ENCODE measurements at regions not wholly inside any gene's neighbourhood (a gene's known extent, or its start where the extent isn't known, plus 50 kb on each side); places are given as distances from the start of the nearest gene placed in this dataset.
"Not testable (repeated sequence)": the region's sequence is repeated elsewhere in the genome, so short reads cannot be mapped to it uniquely, and the experiment has no call there.

DNA sequence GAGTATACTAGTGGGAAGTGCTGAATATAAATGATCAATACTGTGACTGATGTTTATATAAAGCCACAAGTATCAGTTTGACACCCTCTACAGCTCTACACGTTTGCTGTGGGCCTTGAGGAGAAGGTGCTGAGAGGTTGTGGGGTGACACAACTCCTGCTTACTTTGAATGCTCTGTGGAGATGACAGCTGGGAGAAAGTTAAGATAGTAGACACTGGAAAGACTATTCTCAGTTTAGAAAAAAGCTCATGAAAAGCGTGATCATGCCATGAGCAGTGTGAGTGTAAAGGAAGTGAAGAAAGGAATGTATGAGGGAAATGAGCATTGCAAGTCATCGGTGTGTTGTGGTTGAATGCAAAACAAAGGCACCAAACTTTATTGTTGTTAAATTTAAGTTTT lies 215.8 kb downstream of the UTRN start:
- no peak for DNase-seq
- Histone ChIP-seq H3K36me3 (ENCODE audit: low read depth, low read length) (0 out of 2 replicates have a peak, but pooled peaks cover 1% of the 10 kb centered on the region), H2AFZ (ENCODE audit: low read length) (no peak overlapping the region), H3K4me3 (ENCODE audit: low read length) (no peak overlapping the region), H3K9me3 (ENCODE audit: low read length) (no peaks in the 10 kb centered on the region), H3F3A (ENCODE audit: low read length, unreplicated experiment) (no peaks in the 10 kb centered on the region), H4K20me1 (ENCODE audit: low read length) (no peaks in the 10 kb centered on the region), H3K4me2 (ENCODE audit: low read length) (no peak overlapping the region), H3K9me2 (replicated peaks; ENCODE audit: low read length) (no peaks in the 10 kb centered on the region), H3K4me1 (ENCODE audit: insufficient read depth, low read length) (no peaks in the 10 kb centered on the region), H3K9ac (ENCODE audit: low read length) (no peak overlapping the region), H3K79me2 (ENCODE audit: low read length) (no peaks in the 10 kb centered on the region), H3K27me3 (ENCODE audit: low read length) (no peaks in the 10 kb centered on the region), H3K27ac (ENCODE audit: low read length) (no peak overlapping the region)
- intact Hi-C loops (cut with micrococcal nuclease), result no loop called here
- no TSS peak for BruUV-seq (replicated peaks)
- ChIA-PET POLR2A (ENCODE audit: unreplicated experiment) (no interaction called here), CTCF (no interaction called here)
- TF ChIP-seq EZH2 (IDR thresholded peaks at IDR 0.05; ENCODE audit: low read length, unreplicated experiment), result no peak
- no peak for TF ChIP-seq EZH2phosphoT487 (IDR thresholded peaks at IDR 0.05; ENCODE audit: borderline replicate concordance, low read length)
- TF ChIP-seq, protein P1, sequence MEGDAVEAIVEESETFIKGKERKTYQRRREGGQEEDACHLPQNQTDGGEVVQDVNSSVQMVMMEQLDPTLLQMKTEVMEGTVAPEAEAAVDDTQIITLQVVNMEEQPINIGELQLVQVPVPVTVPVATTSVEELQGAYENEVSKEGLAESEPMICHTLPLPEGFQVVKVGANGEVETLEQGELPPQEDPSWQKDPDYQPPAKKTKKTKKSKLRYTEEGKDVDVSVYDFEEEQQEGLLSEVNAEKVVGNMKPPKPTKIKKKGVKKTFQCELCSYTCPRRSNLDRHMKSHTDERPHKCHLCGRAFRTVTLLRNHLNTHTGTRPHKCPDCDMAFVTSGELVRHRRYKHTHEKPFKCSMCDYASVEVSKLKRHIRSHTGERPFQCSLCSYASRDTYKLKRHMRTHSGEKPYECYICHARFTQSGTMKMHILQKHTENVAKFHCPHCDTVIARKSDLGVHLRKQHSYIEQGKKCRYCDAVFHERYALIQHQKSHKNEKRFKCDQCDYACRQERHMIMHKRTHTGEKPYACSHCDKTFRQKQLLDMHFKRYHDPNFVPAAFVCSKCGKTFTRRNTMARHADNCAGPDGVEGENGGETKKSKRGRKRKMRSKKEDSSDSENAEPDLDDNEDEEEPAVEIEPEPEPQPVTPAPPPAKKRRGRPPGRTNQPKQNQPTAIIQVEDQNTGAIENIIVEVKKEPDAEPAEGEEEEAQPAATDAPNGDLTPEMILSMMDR (conservative IDR thresholded peaks at IDR 0.05; ENCODE audit: low read depth, low read length), result no peak
- no peak for ATAC-seq

DNA sequence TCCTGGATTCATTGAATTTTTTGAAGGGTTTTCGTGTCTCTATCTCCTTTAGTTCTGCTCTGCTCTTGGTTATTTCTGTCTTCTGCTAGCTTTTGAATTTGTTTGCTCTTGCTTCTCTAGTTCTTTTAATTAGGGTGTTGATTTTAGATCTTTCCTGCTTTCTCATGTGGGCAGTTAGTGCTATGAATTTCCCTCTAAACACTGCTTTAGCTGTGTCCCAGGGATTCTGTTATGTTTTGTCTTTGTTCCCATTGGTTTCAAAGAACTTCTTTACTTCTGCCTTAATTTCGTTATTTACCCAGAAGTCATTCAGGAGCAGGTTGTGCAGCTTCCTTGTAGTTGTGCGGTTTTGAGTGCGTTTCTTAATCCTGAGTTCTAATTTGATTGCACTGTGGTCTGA lies 220.1 kb downstream of the UTRN start:
- intact Hi-C loops (cut with micrococcal nuclease); H4K20me1 ChIP-seq (ENCODE audit: low read length); H3K79me2 ChIP-seq (ENCODE audit: low read length); H3K9me3 ChIP-seq (ENCODE audit: low read length); H3K27me3 ChIP-seq (ENCODE audit: low read length); H3K4me3 ChIP-seq (ENCODE audit: low read length); H3K36me3 ChIP-seq (ENCODE audit: low read depth, low read length); BruUV-seq (replicated peaks); H2AFZ ChIP-seq (ENCODE audit: low read length); DNase-seq; H3K27ac ChIP-seq (ENCODE audit: low read length); ATAC-seq; CTCF ChIA-PET; H3K4me2 ChIP-seq (ENCODE audit: low read length); H3K9ac ChIP-seq (ENCODE audit: low read length); POLR2A ChIA-PET (ENCODE audit: unreplicated experiment); H3F3A ChIP-seq (ENCODE audit: low read length, unreplicated experiment); H3K9me2 ChIP-seq (replicated peaks; ENCODE audit: low read length); H3K4me1 ChIP-seq (ENCODE audit: insufficient read depth, low read length): not testable (repeated sequence)

DNA sequence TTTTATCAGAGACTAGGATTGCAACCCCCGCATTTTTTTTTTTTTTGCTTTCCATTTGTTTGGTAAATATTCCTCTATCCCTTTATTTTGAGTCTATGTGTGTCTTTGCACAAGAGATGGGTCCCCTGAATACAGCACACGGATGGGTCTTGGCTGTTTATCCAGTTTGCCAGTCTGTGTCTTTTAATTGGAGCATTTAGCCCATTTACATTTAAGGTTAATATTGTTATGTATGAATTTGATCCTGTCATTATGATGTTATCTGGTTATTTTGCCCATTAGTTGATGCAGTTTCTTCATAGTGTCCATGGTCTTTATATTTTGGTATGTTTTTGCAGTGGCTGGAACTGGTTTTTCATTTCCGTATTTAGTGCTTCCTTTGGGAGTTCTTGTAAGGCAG lies 220.9 kb downstream of the UTRN start:
- H3K9ac ChIP-seq (ENCODE audit: low read length); H3K4me1 ChIP-seq (ENCODE audit: insufficient read depth, low read length); CTCF ChIA-PET; DNase-seq; H3K79me2 ChIP-seq (ENCODE audit: low read length); BruUV-seq (replicated peaks); H3K4me3 ChIP-seq (ENCODE audit: low read length); H4K20me1 ChIP-seq (ENCODE audit: low read length); H3K27ac ChIP-seq (ENCODE audit: low read length); POLR2A ChIA-PET (ENCODE audit: unreplicated experiment); H3F3A ChIP-seq (ENCODE audit: low read length, unreplicated experiment); H2AFZ ChIP-seq (ENCODE audit: low read length); H3K9me3 ChIP-seq (ENCODE audit: low read length); H3K4me2 ChIP-seq (ENCODE audit: low read length); ATAC-seq; H3K9me2 ChIP-seq (replicated peaks; ENCODE audit: low read length); H3K36me3 ChIP-seq (ENCODE audit: low read depth, low read length); H3K27me3 ChIP-seq (ENCODE audit: low read length); intact Hi-C loops (cut with micrococcal nuclease): not testable (repeated sequence)

DNA sequence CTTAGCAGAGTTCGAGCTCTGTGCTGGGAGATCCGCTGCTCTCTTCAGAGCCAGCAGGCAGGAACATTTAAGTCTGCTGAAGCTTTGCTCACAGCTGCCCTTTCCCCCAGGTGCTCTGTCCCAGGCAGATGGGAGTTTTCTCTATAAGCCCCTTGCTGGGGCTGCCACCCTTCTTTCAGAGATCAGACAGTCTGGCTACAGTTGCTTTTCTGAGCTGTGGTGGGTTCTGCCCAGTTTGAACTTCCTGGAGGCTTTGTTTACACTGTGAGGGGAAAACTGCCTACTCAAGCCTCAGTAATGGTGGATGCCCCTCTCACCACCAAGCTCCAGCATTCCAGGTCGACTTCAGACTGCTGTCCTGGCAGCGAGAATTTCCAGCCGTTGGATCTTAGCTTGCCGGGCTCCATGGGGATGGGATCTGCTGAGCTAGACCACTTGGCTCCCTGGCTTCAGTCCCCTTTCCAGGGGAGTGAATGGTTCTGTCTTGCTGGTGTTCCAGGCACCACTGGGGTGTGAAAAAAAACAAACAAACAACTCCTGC lies 222.7 kb downstream of the UTRN start:
- H3K79me2 ChIP-seq (ENCODE audit: low read length); H2AFZ ChIP-seq (ENCODE audit: low read length); H3K4me2 ChIP-seq (ENCODE audit: low read length); intact Hi-C loops (cut with micrococcal nuclease); H3K4me3 ChIP-seq (ENCODE audit: low read length); ATAC-seq; H3F3A ChIP-seq (ENCODE audit: low read length, unreplicated experiment); H3K27me3 ChIP-seq (ENCODE audit: low read length); H3K4me1 ChIP-seq (ENCODE audit: insufficient read depth, low read length); H3K9me3 ChIP-seq (ENCODE audit: low read length); H3K27ac ChIP-seq (ENCODE audit: low read length); POLR2A ChIA-PET (ENCODE audit: unreplicated experiment); H3K9ac ChIP-seq (ENCODE audit: low read length); CTCF ChIA-PET; DNase-seq; H3K36me3 ChIP-seq (ENCODE audit: low read depth, low read length); BruUV-seq (replicated peaks); H4K20me1 ChIP-seq (ENCODE audit: low read length); H3K9me2 ChIP-seq (replicated peaks; ENCODE audit: low read length): not testable (repeated sequence)

Measured in PC-3 (cell line).